ENCODE measurements at regions not wholly inside any gene's neighbourhood (a gene's known extent, or its start where the extent isn't known, plus 50 kb on each side); places are given as distances from the start of the nearest gene placed in this dataset.

DNA sequence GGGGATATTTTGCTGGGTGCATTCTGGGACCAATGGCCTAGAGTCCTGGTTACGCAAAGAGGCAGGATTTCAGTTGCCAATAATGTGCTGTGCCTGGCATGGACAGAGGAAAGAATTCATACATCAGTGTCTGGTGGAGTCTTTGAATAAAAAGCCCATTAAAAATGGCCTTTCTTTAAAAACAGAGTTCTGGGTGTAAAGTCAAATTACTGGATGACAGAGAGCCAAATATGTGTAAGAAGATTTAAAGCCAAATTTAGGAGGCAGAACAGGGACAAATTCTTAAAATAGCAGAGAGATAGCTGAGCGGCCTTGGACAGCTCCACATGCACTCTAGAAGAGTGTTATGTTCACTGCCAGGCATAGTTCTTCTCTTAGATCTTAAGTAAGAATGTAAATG, 60.8 kb upstream of the MEOX2 start:
- no peak for TF ChIP-seq POLR2A (IDR thresholded peaks at IDR 0.05; ENCODE audit: low read depth, low read length)
- no peak for TF ChIP-seq POLR2AphosphoS5 (IDR thresholded peaks at IDR 0.05; ENCODE audit: low read depth, low read length)

Data from GM12892 (cell line).